ENCODE measurements at regions not wholly inside any gene's neighbourhood (a gene's known extent, or its start where the extent isn't known, plus 50 kb on each side); places are given as distances from the start of the nearest gene placed in this dataset.
"Not testable (repeated sequence)": the region's sequence is repeated elsewhere in the genome, so short reads cannot be mapped to it uniquely, and the experiment has no call there.

DNA sequence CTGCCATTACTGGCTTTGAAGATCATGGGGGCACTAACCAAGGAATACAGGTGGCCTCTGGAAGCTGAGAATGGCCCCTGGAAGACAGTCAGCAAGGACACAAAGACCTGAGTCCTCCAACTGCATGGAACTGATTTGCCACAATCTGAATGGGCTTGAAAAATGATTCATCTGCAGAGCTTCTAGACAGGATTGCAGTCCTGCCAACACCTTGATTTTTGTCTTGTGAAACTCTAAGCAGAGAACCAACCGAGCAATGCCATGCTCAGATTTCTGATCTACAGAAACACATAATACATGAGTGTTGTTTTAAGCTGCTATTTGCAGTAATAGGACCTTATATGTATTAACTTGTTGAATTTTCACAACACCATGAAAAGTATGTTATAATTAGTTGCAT is 66.1 kb upstream of the SLC13A1 start:
- TF ChIP-seq SUZ12 (IDR thresholded peaks at IDR 0.05; ENCODE audit: extremely low read depth, insufficient read depth, insufficient read length), result no peak
- no peak for TF ChIP-seq YY1 (IDR thresholded peaks at IDR 0.05; ENCODE audit: insufficient read depth, insufficient read length)
- no peak for TF ChIP-seq ZNF274 (IDR thresholded peaks at IDR 0.05; ENCODE audit: low read depth, low read length)
- Histone ChIP-seq H3K4me1 (ENCODE audit: insufficient read depth, insufficient read length) (no peaks in the 10 kb centered on the region), H3K36me3 (ENCODE audit: insufficient read depth, insufficient read length, low read length) (no peaks in the 10 kb centered on the region), H3K27me3 (ENCODE audit: insufficient read depth, insufficient read length) (no peaks in the 10 kb centered on the region), H3K9ac (ENCODE audit: insufficient read length, low read depth) (no peak overlapping the region), H3K4me3 (ENCODE audit: insufficient read length, low read depth) (no peak overlapping the region), H3K9me3 (ENCODE audit: insufficient read depth, low read length) (no peaks in the 10 kb centered on the region)
- no peak for DNase-seq (ENCODE audit: low read depth, low spot score)

GRCh38 chr7:123264820-123265219 is 65.1 kb upstream of the SLC13A1 start:
- not testable (repeated sequence) for H3K9me3 ChIP-seq (ENCODE audit: insufficient read depth, low read length); DNase-seq (ENCODE audit: low read depth, low spot score); H3K4me1 ChIP-seq (ENCODE audit: insufficient read depth, insufficient read length); H3K9ac ChIP-seq (ENCODE audit: insufficient read length, low read depth); H3K4me3 ChIP-seq (ENCODE audit: insufficient read length, low read depth); H3K27me3 ChIP-seq (ENCODE audit: insufficient read depth, insufficient read length); H3K36me3 ChIP-seq (ENCODE audit: insufficient read depth, insufficient read length, low read length)

- Histone ChIP-seq H3K4me1 (ENCODE audit: insufficient read depth, insufficient read length) (no peaks in the 10 kb centered on the region), H3K4me3 (ENCODE audit: insufficient read length, low read depth) (no peak overlapping the region), H3K36me3 (ENCODE audit: insufficient read depth, insufficient read length, low read length) (no peaks in the 10 kb centered on the region), H3K9me3 (ENCODE audit: insufficient read depth, low read length) (no peaks in the 10 kb centered on the region), H3K9ac (ENCODE audit: insufficient read length, low read depth) (no peak overlapping the region), H3K27me3 (ENCODE audit: insufficient read depth, insufficient read length) (no peaks in the 10 kb centered on the region)
- no peak for TF ChIP-seq ZNF274 (IDR thresholded peaks at IDR 0.05; ENCODE audit: low read depth, low read length)
- no peak for TF ChIP-seq YY1 (IDR thresholded peaks at IDR 0.05; ENCODE audit: insufficient read depth, insufficient read length)
- TF ChIP-seq SUZ12 (IDR thresholded peaks at IDR 0.05; ENCODE audit: extremely low read depth, insufficient read depth, insufficient read length), result no peak
- DNase-seq (ENCODE audit: low read depth, low spot score), result no peak
Observed at GRCh38 chr7:123260428-123260960, 60.7 kb upstream of the SLC13A1 start.

DNA sequence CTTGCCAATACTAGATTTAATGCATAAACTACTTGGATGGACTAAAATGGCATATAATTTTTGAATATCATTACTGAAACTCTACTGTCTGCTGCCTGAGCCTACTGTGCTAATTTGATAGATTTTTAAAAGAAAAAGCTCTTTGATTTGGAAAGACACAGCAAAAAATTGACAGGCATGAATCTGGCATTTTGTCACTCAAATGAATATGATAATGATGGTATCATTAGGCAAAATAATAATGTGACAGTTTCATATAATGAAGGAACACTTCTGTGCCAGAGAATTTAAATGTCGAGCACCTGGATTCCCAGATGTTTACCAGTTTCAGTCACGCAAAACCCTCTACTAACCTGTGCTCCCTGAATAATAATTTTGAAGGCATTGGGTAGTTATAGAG is 60.0 kb upstream of the SLC13A1 start:
- no peak overlapping the region for H3K4me3 ChIP-seq (ENCODE audit: insufficient read length, low read depth)
- no peaks in the 10 kb centered on the region for H3K27me3 ChIP-seq (ENCODE audit: insufficient read depth, insufficient read length)
- H3K4me1 ChIP-seq (ENCODE audit: insufficient read depth, insufficient read length), result no peaks in the 10 kb centered on the region
- no peaks in the 10 kb centered on the region for H3K9me3 ChIP-seq (ENCODE audit: insufficient read depth, low read length)
- H3K9ac ChIP-seq (ENCODE audit: insufficient read length, low read depth), result no peak overlapping the region
- TF ChIP-seq YY1 (IDR thresholded peaks at IDR 0.05; ENCODE audit: insufficient read depth, insufficient read length), result no peak
- TF ChIP-seq SUZ12 (IDR thresholded peaks at IDR 0.05; ENCODE audit: extremely low read depth, insufficient read depth, insufficient read length), result no peak
- TF ChIP-seq ZNF274 (IDR thresholded peaks at IDR 0.05; ENCODE audit: low read depth, low read length), result no peak
- H3K36me3 ChIP-seq (ENCODE audit: insufficient read depth, insufficient read length, low read length), result no peaks in the 10 kb centered on the region
- DNase-seq (ENCODE audit: low read depth, low spot score), result no peak

All from NT2/D1 (cell line).